ENCODE measurements at regions not wholly inside any gene's neighbourhood (a gene's known extent, or its start where the extent isn't known, plus 50 kb on each side); places are given as distances from the start of the nearest gene placed in this dataset.

DNA sequence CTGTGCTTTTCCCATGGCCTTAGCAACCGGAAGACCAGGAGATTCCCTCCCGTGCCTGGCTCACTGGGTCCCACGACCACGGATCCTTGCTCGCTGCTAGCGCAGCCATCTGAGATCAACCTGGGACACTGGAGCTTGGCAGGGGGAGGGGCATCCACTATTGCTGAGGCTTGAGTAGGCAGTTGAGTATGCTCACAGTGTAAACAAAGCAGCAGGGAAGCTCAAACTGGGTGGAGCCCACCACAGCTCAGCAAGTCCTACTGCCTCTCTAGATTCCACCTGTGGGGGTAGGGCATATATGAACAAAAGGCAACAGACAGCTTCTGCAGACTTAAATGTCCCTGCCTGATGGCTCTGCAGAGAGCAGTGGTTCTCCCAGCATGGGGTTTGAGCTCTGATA lies 697.0 kb downstream of the SORCS1 start:
- no peak for DNase-seq (ENCODE audit: low spot score)
- TF ChIP-seq, protein P1, sequence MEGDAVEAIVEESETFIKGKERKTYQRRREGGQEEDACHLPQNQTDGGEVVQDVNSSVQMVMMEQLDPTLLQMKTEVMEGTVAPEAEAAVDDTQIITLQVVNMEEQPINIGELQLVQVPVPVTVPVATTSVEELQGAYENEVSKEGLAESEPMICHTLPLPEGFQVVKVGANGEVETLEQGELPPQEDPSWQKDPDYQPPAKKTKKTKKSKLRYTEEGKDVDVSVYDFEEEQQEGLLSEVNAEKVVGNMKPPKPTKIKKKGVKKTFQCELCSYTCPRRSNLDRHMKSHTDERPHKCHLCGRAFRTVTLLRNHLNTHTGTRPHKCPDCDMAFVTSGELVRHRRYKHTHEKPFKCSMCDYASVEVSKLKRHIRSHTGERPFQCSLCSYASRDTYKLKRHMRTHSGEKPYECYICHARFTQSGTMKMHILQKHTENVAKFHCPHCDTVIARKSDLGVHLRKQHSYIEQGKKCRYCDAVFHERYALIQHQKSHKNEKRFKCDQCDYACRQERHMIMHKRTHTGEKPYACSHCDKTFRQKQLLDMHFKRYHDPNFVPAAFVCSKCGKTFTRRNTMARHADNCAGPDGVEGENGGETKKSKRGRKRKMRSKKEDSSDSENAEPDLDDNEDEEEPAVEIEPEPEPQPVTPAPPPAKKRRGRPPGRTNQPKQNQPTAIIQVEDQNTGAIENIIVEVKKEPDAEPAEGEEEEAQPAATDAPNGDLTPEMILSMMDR (IDR thresholded peaks at IDR 0.05; ENCODE audit: extremely low read depth, missing control alignments), result no peak

DNA sequence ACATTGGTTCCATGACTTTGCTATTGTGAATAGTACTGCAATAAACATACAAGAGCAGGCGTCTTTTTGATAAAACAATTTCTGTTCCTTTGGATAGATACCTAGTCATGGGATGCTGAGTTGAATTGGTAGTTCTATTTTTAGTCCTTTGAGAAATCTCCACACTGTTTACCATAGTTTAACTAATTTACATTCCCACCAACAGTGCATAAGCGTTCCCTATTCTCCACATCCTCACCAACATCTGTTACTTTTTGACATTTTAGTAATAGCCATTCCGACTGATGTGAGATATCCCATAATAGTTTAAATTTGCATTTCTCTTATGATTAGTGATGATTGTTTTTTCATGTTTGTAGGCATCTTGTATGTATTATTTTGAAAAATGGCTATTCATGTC lies 707.0 kb downstream of the SORCS1 start:
- TF ChIP-seq, protein P1 (IDR thresholded peaks at IDR 0.05; ENCODE audit: extremely low read depth, missing control alignments), result no peak
- no peak for DNase-seq (ENCODE audit: low spot score)

DNA sequence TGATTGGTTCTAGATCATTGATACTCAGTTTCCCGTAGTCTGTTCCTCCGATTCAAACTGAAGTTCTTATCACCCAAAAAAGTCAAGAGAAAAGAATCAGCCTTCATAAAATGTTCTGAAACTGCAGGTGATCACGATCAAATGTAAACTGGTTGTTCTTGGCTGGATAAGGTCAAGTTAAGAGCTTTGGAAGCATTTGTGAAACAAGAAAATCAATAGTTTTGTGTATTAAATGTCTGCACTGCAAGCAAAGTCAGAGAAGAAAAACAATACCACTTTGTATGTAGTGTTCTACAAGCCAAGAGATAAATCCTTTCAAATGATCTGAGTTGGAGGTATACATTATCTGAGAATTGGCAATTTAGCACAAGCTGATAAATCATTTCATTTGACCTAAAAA lies 710.3 kb downstream of the SORCS1 start:
- TF ChIP-seq, protein P1 (IDR thresholded peaks at IDR 0.05; ENCODE audit: extremely low read depth, missing control alignments), result no peak
- no peak for DNase-seq (ENCODE audit: low spot score)

DNA sequence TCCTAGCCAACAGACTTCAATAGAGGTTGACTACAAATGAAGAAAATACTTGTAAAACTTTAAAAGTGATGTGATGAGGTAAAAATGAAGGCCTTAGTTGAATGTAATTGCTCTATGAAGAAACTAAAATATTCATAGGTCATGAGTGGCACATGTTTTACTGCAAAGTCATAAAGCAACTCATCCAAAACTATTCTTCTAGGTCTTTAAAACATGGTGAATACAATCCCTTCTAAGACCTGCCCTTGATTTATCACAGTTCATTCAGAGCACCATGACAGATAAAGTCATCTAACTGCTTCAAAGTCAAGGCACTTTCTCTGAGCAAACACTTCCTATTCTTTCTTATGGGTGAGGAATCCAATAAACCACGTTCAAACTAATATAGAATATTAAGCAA lies 713.5 kb downstream of the SORCS1 start:
- no peak for DNase-seq (ENCODE audit: low spot score)
- TF ChIP-seq, protein P1 (IDR thresholded peaks at IDR 0.05; ENCODE audit: extremely low read depth, missing control alignments), result no peak

DNA sequence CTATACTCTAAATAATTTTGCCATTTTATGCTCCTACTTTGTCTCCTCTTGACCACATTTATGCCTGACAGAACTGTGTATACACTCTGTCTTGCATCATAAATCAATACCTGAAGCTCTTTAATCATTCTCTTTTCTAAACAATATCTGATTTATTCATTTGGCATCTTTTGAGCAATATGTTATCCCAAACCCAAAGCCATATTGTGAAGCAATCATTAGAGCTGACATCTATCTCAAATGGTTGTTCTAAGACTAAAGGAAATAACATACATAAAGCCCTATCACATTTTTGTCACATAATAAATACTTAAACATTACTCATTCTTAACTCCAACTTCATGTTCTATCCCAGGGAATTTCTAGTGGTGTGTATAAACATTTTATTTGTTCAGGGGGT lies 717.6 kb downstream of the SORCS1 start:
- no peak for DNase-seq (ENCODE audit: low spot score)
- TF ChIP-seq, protein P1 (IDR thresholded peaks at IDR 0.05; ENCODE audit: extremely low read depth, missing control alignments), result no peak

DNA sequence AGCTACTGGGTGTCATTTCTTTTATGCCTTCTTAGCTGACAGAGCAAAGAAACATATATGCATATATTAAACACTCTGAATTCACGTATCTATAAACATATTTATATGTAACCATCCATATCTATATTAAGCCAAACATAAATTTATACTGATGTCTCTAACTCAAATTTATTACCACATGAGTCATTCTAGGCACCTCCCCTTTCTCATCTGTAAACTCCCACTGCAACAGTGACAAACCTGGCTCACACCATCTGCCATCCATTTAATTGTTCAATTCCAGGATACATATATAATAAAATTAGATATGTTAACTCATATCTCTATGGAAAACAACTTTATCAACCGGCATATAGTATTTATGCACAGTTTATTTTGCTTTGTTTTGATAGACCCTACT lies 722.3 kb downstream of the SORCS1 start:
- DNase-seq (ENCODE audit: low spot score), result no peak
- TF ChIP-seq, protein P1 (IDR thresholded peaks at IDR 0.05; ENCODE audit: extremely low read depth, missing control alignments), result no peak

DNA sequence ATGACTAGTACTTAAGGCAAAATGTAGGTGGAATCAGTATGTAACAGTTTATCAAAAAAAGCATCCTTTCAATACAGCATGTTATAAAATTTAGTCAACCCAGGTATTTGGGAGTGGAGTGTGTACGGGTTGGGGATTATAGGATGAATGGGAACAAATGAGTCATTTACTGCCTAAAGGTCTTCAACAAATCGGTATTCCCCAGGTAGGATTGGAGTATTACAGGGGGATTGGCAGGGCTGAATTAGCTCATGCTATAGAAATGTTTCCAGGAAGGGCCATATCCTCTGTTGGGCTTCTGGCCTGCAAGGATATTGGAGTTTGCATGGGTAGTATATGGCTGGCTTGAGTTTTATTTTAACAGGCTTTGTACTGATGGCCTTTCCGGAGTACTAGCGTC lies 723.7 kb downstream of the SORCS1 start:
- TF ChIP-seq, protein P1 (IDR thresholded peaks at IDR 0.05; ENCODE audit: extremely low read depth, missing control alignments), result no peak
- no peak for DNase-seq (ENCODE audit: low spot score)

Measured in GM20000 (cell line).